Amniotic stem cell (primary cell): ENCODE measurements at regions not wholly inside any gene's neighbourhood (a gene's known extent, or its start where the extent isn't known, plus 50 kb on each side); places are given as distances from the start of the nearest gene placed in this dataset.

Experiments
- DNase-seq: peaks from one replicate; lab custom pipeline; 2025; lab: John Stamatoyannopoulos, UW

DNA sequence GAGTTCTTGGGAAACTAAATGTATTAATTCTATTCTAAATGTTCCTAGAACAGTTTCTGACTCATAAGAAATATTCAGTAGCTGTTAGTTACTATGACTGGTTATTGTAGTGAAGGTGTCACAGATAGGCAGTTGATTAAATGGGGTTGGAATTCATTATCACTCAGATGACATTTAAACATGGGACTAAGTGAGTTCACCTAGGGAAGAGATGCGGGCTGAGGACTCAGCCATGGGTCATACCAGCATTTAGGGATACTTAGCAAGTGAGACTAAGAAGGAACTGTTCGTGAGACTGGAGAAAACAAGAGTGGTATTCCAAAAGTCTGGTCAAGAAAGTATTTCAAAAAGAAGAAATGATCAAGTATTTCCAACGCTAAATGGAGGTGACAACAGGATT lies 125.1 kb upstream of the ADGRL4 start:
- no peak for DNase-seq

DNA sequence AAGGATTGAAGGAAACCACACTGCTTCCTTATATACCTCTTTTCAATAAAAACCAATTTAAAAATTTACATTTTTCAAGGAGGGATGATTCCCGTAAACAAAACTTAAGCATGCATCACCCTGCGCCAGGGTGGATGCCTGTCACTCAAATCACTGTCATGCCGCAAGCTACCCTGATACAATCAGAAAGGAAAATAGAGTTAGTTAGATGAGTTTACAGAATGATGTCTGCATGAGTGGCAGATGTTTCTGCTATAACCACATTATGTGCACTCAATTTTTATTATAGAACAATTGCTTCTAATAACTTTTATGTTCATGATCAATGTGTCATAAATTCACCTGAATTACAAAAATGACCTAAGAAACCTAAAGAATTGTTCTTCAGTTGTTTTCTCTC lies 123.4 kb upstream of the ADGRL4 start:
- DNase-seq = no peak

DNA sequence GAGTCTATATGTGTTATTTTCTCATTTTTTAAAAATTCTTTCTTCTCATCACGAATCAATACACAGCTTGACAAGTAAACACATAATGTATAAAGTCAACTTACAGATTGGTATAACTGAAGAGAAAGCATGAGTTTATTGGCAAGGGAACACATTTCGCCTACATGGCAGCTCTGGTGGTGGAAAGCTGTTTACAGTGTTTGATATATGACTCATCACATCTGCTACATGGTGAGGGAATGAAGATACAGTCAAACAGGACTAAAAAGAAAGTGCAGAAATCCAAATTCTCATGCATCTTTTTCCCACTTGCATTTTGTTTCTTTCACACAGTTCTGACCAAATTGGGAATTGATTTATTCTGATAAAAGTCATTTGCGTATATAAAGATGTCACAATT lies 122.2 kb upstream of the ADGRL4 start:
- DNase-seq = peak; percentile 7

DNA sequence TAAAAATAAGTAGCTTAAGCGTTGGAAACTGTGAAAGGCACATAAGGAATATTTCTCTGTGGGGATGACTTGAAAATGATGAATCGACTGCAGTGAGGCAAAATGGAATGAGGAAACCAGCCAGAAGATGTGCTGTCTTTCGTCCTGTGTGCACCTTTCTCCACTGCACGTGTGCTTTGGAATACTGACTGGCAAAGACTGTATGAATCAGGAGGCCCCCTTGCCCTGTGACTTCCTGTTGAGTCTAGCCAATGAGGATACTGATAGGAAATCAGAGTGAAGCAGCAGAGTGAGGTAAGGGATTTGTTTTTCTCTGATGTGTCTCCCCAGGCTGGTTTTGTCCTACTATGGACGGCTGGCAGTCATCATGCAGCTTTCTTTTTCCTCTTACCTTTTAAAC lies 118.2 kb upstream of the ADGRL4 start:
- DNase-seq = no peak

DNA sequence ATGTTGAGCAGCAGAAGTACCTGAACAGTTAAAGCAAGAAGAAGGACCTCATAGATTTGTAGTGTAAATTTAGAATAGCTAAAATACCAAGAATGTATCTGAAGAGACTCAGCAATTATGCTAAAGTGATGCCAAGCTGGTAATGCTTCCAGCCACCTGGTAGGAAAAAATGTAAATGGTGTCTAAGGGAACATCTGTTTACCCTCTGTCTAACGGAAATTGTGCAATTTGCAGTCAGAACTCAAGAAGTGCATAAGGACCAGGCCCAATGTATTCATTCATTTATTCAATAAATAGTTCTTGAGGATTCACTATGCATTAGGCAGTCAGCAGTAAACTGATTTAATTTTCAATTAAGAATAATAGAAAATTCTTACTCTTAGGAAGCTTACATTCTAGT lies 116.0 kb upstream of the ADGRL4 start:
- DNase-seq = no peak

DNA sequence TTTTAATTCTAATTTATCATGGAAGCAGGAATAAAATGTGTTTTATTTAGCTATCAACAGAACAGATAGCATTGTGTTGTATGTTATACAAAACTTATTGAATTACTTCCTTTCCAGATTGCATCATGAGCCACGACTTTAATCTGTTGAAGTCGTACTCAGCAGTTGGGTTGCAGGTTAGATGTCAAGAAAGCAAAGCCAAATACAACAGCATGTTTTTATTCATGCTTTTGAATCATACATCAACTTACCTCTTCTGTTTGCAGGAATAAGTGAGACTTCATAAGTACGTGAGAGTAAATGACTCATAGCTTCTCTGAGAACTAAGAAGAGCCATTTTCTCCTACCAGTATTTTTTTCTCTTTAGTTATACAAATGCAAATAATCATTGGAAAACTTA lies 110.8 kb upstream of the ADGRL4 start:
- no peak for DNase-seq

DNA sequence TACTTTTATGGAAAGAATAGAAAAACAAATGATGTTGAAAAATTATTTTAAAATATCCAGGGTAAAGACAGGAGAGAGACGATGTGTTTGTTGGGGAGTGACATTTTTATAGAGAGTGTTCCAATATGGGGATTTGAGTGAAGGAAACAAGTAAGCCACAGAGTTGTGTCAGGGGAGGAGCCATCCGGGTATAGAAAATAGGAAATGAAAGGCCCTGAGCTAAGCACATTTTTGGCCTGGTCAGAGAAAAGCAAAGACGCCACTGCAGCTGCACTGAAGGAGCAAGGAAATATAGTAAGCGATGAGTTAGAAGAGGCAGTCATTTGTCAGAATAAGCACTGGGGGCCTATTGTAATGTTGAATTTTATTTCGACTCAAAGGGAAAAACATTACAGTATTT lies 107.3 kb upstream of the ADGRL4 start:
- no peak for DNase-seq

DNA sequence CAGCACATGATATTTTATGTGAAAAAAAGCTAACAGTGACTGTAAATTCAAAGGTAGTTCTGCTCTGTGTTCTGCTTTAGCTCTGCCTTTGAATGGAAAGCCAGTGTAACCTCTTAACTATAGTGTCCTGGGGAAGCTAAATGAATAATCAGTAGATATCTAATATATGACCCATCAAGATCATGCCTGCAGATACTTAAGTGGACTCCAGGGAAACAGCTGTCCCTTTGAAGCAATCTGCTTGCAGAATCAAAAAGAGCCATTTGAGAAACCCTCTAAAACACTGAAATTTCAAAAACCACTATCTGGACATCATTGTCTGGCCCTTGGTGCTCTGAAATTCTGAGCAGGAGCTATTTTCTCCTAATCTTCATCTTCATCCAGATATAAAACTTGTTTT lies 104.2 kb upstream of the ADGRL4 start:
- no peak for DNase-seq

DNA sequence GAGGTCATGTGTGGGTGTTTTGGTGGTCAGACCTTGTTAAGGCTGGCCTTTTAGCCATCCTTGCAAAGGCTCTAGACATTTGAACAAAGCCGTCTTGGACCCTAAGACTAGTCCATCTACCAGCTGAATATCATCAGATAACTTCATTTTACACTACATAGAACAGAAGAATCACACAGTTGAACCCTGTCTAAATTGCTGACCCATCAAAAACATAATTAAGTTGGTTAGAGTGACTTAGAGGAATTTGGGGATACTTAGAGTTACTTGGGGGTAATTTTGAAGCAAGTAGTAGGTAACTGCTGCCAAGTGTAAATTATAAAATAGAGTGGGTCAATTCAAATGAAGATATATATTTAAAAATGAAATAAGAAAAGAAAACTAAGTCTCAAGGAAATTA lies 102.9 kb upstream of the ADGRL4 start:
- DNase-seq = no peak

DNA sequence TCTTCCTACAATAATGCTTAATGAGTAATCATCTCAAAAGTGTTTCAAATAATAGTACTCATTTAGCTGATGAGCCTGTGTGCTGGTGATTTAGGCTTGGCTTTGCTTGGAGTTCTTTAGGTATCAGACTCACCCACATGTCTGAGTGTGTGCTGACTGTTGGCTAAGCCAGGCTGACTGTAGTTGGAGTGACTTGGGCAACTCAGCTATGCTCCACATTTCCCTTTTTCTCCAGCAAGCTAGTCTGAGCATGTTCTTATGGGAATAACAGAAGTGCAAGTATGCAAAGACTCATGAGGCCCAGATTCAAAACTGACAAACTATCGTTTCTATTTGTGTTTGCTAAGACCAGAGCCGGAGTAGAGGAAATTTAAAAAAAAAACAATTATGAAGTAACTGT lies 99.0 kb upstream of the ADGRL4 start:
- DNase-seq = no peak

DNA sequence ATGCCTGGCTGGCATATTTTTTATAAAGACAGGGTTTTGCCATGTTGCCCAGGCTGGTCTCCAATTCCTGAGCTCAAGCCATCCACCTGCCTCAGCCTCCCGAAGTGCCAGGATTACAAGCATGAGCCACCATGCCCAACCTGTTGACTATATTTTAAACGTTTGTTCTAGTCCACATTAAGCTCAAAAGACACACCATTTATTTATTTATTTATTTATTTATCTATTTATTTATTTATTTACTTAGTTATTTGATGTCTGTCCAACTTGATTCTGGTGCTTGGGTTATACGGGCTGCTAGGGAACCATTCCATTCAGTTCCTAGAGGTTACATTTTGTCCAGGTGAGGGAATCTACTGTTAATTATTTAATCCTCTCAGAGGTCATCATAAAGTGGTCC lies 98.1 kb upstream of the ADGRL4 start:
- DNase-seq = no peak

DNA sequence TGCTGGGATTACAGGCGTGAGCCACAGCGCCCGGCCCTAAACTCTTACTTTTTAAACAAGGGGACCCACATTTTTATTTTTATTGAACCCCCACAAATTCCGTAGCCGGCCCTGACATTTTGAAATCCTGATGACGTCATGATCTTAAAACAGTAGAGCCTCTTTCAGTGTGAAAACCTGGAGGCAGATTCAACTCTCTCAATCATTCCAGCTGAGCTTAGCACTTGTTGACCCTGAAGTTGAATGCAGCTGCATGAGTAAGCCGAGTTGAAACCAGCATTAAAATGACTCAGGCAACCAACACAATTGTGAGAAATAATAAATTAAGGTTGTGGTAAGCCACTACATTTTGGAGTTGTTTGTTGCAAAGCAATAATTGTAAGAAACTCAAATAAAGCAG lies 93.9 kb upstream of the ADGRL4 start:
- DNase-seq = no peak

DNA sequence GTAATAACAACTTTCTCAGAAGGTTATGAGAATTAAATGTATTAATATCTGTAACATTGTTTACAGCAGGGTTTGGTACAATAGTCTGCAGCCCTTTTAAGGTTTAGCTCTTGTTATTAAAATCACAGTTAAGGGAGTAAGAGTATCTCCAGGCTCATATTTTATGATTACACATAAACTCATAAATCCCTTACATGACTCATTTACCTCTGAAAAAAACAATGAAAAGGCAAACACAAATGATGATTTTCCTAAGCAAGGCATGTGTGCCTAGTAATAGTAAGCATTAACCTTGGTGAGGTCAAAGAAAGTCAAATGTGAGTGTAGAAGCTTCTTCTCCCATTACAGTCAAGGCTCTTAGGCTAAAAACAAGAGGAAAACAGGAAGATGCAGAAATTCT lies 84.5 kb upstream of the ADGRL4 start:
- no peak for DNase-seq

DNA sequence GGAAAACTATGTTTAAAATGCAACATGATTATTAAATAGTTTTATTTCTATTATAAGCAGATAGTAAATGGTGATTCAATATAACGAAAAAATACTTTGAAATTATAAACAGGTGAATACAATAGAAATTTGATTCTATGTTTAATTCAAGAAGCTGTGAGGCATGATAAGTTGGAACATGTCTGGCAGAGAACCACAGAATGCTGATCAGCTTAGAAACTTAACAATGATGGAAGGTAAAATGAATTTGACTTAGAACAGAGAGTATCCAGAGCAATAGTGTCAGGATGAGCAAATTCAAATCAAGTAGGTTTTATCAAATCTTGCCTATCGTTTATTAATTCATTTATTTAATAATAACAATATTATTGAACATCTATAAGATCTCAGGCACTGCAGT lies 83.4 kb upstream of the ADGRL4 start:
- no peak for DNase-seq

DNA sequence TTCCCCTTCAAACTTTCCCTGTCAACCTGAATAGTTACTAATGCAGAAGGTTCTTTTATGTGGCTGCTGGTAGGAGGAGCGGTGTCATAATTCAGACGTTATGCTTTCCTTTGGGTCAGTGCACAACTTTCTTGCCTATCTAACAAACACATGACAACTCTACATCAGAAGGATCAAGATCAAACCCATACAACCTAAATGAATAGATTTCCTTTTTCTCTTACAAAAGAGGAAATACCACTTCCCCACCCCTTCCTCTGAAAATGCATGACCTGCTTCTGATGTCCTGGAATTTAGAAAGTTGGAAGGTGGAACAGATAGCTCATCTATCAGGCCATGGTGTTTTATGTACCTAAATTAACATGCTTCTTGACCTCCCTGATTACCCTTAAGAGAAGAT lies 75.7 kb upstream of the ADGRL4 start:
- no peak for DNase-seq

DNA sequence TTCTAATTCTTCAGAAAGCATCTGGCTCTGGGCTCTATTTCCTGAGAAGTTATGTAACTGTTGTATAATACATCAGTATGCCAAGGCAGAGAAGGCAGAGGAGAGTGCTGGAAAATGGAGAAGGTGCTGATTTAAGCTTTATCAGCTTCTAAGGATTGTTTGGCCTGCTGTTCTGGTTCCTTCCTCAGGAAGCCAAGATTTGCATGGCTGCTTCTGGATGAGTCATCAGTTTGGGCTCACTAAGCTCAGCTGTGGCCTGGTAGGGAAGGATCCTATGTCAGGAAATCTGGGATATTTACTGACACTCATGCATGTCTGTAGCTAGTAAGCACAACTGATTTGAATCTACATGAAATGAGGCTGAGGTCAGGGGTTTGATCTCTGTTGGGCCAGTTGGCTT lies 73.2 kb upstream of the ADGRL4 start:
- peak; percentile 57 for DNase-seq

DNA sequence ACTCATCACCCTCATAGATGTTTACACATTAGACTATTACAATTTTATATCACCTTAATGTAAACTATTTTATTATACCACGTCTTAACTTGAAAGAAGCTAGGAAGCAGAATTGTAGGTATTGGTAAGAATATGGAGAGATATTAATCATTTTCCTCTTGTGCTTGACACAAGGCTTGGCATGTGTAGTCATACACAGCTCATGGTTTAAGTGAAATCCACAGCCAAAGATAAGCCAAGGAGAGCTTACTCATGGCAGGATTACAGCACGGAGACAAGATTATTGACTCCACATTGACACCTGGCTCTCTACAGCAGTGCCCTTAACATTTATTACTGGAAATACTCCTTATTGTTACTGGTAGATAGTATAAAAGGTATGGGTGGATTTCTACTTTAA lies 68.4 kb upstream of the ADGRL4 start:
- DNase-seq = no peak

DNA sequence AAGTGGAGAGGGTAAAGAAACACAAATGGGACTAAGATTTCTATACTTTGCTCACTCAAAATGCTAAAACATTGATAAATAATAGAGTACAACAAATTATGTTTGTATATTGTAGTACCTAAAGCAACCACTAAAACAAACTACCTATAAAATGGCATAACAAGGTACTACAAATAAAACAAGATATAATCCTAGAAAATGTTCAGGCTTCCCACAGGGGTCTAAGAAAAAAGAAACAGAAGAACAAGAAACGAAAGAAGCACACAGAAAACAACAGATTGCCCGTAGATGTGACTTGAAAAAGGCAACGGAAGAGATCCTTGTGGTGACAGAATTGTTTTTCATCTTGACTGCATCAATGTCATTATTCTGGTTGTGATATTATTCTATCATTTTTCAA lies 63.3 kb upstream of the ADGRL4 start:
- no peak for DNase-seq

DNA sequence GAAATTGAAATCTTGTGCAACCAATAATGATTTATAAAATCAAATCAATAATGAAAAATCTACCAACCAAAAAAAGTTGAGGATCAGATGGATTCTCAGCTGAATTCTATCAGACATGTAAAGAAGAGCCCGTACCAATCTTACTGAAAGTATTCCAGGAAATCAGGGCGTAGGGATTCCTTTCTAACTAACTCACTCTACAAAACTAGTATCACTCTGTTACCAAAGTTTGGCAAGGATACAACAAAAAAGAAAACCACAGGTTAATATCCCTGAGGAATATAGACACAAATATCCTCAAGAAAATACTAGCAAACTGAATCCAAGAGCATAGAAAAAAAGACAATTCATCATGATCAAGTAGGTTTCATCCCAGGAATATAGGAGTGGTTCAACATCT lies 52.8 kb upstream of the ADGRL4 start:
- no peak for DNase-seq
